ENCODE measurements at regions not wholly inside any gene's neighbourhood (a gene's known extent, or its start where the extent isn't known, plus 50 kb on each side); places are given as distances from the start of the nearest gene placed in this dataset.
"Not testable (repeated sequence)": the region's sequence is repeated elsewhere in the genome, so short reads cannot be mapped to it uniquely, and the experiment has no call there.

DNA sequence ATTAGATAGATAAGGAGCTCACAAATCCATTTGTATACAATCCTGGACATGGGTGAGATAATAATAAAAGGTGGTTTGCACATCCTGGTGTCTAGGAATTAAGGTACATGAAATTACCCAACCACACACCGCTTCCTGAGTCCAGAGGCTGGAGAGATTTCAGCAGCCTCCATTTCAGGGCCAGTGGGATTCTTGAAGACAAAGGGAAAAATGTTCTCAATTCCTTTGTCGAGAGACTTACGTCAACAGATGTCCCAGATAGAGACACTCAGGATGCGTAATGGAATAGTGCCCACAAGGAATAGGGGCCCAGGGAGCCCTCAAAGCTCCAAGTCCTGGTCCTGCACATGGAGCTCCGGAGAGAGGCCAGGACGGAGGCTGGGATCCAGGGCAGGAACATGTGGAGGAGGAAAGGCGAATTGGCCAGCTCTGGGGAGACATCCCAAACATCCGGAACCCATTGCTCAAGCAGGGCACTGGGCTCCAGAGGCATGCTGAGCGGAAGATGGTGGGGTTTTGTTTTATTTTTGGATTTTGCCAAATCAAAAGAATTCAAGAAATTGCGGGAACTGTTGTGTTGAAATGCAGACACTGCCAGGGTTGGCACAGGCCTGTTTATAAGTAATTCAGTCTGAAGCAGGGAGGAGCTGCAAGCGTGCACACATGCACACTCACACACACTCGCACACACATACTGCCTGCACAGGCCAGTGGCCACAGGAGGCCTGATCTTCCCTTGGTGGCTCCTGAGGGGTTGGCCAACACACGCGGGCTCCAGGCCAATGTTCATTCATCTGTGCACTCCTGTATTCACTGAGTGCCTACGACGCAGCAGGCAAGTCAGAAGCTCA is 97.2 kb downstream of the NOG start:
- no peak for DNase-seq

DNA sequence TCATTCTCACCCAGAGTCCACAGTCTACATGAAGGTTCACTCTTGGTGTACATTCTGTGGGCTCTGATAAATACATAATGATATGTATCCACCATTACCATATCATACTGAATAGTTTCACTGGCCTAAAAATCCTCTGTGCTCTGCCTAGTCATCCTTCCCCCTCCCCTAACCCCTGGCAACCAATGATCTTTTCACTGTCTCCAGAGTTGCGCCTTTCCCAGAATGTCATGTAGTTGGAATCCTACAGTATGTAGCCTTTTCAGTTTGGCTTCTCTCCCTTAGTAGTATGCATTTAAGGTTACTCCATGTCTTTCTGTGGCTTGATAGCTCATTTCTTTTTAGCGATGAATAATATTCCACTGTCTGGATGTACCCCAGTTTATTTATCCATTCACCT is 101.3 kb downstream of the NOG start:
- no peak for DNase-seq

DNA sequence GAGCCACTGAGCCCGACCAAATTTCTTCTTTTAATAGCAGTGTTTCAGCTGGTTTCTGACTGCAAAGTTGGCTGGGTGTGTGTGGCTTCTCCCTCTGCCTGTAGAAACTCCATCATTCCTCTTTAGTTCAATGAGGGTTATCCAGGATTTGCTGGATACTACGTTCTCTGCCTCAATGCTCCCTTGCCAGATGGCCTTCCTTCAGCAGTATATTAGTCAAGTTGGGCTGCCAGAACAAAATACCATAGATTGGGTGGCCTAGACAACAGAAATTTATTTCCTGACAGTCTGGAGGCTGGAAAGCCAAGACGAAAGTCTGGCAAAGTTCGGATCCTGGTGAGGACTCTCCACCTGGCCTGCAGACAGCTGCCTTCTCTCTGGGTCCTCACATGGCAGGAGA is 103.7 kb downstream of the NOG start:
- DNase-seq, result no peak

DNA sequence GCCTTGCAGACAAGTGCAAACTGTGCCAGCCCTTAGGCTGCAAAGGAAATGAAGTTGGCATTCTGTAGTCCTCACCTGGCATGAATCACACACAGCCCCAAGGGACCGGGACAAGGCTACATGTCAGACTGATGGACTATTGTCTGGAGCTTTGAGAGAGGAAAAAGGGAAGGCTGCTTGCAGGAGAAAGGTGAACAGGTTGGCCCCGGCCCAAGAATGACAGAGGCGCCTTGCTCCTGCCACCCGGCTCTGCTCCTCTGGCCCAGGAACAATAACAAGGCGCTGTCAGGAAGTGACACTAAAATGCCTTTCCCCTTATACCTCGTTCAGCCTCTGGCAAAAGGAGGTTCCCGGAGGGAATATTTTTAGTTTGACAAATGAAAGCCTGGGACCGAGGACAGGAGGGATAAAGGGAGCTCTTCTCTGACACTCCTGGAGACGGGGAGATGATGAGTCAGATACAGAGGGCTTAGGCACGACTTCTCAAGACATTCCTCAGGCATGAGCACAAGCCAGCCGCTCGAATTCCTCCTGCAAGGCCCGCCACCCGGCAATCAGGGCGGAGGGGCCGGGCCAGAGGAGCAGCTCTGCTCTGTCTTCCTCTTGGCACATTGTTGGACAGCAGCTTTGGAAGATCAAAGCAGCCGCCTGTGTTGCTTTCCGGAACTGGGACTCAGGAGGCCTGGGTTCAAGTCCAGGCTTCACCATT is 105.8 kb downstream of the NOG start:
- DNase-seq, result no peak

DNA sequence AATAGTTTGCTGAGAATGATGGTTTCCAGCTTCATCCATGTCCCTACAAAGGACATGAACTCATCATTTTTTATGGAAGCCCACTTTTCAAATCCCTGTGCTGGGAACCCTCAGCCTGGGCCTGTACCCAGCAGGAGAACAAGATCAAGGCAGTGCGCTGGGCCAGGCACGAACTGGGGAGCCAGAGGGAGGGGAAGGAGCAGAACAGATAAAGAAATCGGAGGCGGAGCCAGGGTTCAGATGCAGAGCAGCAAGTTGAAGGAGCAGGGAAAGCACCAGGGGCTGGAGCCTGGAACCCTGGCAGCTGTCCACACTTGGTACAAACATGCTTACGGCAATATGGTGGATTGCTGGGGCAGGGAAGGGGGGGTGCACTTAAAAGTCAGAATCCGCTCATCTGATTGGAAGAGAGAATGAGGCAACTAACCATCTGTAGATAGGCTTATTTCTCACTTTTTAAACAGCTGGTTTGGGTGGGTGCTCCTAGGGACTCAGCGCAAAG is 107.5 kb downstream of the NOG start:
- DNase-seq, result no peak

DNA sequence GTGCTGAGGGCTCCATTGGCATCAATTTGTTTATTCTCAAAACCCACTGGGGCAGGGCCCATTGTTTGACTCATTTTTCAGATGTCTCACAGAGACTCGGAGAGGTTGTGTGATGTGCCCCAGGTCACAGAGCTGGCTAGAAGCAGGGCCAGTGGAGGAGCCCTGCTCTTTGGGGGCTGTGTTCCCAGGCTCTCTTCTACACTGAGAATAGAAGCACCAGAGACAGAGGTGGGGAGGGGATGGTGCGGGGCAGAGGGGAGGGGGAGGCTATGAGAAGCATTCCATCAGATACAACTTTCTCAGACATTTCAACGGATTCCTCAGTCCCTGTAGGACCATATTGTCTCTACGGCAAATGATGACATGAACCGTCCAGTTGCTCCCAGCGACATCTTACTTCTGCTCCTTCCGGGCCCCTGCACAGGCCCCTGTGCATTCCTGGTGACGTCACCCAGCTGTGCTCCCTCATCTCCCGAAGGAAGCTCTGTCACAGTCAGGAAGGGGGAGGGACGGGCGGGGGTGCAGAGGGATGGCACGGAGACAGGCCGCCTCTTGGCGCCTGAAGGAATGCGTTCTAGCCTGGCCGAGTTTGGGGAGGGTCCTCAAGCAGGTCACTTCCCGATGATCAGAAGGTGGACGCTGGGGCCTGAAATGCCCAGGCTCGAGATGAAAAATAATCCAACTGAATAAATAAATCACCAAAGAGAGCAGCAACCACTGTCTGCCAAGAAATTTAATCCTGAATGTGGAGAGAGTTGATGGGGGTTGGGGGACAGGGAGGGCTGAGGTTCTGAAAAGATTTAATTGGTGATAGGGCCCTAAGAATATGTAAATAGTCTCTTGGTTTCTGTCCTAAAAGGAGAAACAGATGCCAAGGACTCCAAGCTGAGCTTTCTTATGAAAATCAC is 114.1 kb downstream of the NOG start:
- no peak for DNase-seq

DNA sequence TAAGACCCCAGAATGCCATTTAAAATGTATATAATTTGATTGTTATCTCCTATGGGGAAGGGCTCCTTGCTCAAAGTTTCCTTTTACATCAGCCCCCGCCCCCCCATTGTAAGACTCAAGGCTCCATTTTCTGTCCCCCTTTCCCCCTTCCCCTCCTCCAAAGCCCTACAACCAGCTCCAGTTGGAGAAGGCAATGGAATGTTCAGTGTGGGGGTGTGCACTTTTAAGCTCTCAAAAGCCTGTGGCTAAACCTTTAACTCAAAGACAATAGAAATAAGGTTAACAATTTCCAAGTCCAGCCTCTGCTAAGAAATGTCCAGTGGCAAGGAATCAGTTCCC is 114.7 kb downstream of the NOG start:
- no peak for DNase-seq

DNA sequence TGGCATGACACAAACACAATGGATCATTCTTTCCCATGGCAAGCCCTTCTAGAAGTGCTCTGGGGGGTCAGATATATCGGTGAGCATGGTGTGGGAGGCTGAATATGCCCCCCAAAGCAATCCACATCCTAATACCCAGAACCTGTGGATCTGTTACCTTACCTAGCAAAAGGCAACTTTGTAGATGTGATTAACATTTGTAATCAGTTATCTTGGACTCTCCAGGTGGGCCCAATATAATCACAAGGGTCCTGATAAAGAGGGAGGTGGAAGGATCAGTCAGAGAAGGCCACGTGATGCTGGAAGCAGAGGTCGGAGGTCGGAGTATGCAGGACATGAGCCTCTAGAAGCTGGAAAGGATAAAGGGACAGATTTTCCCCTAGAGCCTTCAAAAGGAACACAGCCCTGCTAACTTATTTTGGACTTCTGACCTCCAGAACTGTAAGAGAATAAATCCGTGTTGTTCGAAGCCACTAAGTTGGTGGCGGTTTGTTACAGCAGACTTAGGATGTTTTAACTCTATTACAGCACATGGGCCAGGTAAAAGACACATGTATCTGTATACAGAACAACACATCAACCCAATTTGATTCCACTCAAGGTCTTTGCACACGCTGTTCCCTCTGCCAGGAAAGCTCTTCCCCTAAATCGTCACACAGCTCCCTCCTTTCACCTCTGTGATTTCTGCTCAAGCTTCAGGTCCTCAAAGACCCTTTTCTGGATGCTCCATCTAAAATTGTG is 115.3 kb downstream of the NOG start:
- DNase-seq, result no peak

DNA sequence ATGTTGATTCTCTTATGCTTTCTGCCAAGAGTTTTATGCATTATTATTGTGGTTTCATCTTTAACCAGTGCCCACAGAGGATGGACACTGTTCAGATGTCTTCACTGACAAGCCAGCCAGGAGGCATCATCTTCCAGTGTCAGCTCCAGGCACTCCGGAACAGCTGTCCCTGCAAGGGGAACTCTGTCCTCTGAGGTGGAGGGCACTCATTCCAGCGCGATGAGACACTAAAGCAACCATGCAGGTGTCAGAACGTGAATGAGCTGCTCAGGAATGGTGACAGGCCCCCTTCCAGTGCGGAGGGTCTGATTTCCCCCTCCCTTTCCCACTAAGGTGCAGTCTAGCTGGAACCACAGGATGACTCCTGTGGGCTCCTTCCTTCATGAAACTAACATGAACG is 117.5 kb downstream of the NOG start:
- no peak for DNase-seq

DNA sequence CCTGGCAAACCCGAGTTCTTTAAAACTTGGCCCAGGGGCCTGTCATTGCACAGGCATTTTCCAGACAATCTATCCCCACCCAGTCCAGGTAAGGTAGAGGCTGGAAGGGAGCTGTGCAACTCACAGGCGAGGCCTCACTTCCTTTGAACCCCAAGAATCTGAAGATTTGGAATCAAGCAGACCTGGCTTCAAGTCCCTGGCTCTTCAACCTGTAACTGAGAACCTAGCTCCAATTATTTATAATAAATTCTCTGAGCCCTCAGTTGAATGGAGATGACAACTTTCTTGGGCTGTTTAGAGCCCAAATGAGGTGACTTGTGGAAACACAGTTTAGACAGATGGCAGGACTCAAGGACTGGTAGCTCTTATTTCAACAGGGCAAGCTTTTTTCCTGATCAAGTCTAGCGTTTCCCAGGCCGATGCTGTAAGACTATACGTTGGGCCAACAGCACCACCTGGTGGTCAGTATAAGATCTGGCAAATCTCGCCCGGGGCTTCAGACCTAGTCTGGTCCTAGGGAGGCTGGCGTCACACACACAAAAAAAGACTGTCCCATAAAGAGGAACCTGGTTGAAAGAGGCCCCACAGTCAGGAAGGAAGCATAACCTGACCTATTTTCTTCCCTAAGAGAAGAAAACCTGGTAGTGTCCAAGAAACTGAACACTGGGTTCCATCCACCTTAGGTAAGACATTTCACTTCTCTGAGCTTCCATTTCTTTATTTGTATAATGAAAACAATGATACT is 117.9 kb downstream of the C17orf67 start:
- DNase-seq, result peak; percentile 47

DNA sequence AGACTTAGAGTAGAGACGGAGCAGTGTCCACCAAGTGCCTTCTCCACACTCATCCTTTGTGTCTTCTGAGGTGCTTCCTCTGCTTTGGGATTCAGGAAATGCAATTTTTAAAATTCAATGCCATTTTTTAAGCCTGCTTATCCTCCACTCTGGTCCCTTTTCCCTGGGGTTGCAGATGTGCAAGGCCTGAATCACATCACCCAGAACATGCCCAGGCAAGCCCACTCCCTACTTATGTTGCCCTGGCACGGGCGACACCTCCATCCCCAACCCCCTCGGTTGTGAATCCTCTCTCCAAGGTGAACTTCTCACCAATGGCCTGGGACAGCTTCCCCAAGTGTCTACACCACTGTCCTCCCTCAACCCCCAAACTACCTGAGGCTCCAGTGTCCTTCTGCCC is 116.2 kb downstream of the C17orf67 start:
- no peak for DNase-seq

DNA sequence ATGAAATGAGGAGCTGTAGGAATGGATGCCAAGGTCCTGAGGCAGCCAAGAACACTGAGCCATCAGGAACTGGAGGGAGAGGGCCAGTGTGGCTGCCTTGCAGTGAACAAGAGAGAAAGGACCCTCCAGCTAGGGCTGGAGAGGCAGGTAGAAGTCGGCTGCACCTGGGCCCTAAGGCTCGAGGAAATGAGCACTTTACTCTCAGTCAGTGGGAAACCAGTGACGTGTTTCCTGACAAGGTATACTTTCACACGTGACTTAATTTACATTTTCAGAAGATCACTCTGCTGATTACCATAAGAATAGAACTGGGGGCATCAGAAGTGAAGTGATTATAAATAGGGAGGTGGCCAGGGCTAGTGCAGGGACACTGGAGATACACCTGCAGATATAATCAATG is 115.2 kb downstream of the C17orf67 start:
- DNase-seq, result no peak

DNA sequence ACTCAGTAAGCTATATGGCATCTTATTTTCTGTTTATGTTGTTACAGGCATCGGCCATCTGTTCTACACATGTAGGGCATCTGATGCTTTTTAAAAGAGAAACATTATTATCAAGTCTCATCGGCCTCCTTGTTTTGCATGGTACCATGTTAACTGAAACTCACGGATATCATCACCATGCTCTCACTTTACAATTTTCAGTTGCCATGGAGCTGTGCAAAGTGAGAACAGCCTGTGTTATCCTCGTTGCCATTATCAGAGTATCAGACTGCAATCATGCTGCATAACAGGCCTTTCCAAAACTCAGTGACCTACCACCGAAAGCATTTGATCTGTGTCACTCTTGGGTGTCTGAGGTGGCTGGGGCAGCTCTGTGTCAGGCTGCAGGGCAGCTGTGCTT is 110.3 kb downstream of the C17orf67 start:
- no peak for DNase-seq

DNA sequence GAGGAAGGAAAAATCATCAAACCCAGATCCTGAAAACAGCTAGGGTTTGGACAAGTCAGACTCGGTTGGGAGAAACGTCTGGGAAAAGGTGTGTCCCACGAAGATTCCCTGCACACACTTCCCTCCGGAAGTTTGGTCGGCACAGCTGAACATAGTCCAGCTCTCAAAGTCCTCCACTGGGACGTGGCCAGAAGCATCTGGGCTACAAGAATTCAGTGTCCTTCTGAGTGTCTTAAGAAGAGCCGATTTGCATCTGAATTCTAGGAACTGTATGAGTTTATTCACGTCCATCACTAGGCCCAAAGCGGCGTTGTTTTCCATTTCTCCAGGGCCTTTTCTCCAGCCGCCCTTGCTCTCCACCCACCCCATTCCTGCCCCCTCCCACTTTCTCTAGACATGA is 109.1 kb downstream of the C17orf67 start:
- no peak for DNase-seq

DNA sequence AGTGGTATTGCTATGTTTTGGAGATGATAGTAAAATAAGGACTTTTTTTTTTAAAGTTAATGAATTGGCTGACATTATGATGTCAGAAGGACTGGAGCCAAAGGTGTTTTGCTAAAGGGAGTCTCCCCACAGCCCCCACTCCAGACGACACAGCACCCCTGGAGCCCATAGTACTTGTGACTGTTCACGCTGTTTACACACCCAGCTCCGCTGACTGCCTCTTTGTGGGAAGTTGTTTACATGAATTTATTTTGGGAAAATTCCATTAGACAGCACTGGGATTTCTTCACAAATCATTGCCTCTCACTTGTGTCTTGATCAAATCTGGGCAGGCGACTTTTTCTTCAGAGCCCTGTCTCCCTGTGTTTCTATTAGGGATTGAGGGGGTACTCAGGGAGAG is 108.6 kb downstream of the C17orf67 start:
- DNase-seq, result no peak

DNA sequence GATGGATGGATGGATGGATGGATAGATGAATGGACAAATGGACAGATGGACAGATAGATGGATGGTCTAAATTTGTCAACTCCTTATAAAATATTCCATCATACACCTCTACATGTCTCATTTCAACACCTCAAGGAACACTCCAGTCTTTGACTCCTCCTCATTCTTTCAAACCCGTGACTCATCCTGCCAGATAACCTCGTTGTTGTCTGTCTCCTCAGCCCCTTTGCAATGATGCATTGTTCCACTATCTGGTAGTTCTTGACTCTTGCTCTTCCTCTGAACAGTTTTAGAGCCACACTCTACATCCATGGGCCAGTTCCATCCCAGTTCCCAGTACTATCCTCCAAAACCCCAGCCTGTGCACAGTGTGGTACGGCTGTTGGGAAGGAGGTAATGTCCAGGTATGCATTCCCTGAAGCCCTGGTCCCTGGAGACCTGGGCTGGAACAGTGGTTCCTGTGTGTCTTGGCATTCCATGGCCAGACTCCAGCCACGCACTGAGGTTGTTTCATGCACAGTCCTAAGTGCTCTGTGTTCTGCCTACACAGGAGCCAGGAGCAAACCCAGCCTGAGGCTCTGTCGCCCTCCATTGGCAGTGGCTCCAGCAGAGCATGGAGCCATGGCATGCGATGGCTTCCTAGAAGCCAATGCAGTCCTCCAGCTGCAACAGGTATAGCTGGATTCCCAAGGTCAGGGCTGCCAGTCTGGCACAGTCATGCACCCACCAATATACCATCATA is 105.7 kb downstream of the C17orf67 start:
- no peak for DNase-seq

DNA sequence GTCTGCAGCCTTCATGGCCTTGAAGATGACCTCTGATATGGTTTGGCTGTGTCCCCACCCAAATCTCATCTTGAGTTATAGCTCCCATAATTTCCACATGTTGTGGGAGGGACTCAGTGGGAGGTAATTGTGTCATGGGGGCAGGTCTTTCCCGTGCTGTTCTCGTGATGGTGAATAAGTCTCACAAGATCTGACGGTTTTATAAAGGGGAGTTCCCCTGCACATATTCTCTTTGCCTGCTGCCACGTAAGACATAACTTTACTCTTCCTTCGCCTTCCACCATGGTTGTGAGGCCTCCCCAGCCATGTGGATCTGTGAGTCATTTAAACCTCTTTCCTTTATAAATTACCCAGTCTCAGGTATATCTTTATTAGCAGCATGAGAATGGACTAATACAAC is 102.6 kb downstream of the C17orf67 start:
- not testable (repeated sequence) for DNase-seq

DNA sequence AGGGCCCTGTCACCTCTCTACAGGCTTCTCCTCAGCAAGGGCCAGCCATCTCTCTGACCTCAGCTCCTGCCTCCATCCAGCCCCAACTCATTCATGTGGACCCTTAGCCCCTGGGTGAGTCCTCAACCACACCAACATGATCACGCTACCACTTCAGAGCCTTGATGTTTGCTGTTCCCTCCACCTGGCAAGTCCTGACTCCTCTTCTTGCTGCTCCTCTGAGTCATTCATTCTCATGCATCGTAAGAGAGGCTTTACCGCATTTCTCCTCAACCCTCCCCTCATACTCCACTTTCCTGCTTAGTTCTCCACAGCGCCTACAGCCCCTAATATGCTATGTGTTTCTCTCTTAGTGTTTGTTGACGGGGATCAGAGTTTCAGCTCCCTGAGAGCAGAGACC is 99.9 kb downstream of the C17orf67 start:
- DNase-seq, result no peak

DNA sequence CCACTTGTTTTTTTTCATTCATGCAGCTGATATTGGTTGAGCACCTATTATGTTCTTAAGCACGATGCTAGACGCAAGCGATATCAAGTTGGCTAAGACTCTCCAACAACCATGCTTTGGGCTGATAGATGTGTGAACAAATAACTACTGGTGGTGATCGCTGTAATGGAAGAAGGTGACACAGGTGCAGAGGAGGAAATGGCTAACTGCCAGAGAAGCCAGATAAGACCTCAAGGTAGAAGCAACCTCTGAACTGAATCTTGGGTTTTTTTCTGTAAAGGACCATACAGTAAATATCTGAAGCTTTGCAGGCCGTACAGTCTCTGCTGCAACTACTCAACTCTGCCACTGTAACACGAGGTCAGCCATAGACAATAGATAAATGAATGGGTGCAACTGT is 97.9 kb downstream of the C17orf67 start:
- DNase-seq, result no peak

DNA sequence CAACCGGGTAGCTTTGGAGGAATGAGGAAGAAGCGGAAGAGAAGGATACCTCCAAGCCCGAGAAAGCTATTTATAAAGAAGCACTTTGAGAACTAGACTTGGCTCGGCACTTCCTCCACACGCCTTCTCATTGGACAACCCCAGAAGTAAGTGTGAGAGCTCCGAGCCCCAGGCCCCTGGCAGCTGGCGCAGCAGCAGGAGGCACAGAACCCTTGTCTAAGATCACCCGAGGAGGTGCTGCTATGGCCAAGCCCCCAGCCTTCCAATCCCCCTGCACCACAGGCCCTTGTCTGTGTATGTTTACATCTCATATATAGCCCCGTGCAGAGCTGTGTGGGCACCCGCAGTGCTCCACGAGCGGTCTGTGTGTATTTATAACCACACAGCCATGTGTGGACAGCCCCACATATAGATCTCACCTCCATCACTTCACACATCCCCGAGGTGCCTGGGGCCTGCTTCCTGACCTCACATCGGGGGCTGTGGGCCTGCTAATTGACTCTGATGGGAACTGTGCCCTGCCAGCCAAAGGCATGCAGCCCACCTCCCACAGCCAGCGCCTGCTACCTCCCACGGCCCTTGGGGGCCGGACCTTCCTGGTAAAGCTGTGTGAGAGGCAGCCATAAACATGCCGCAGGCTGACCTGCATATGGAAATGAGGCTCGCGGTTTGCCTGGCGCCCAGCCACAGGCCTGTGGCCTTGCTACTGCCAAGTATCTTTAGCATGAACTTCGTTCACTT is 96.1 kb downstream of the C17orf67 start:
- no peak for DNase-seq

Measured in NCI-H748 treated with DMSO at 0.1 percent for 48 hours (cell line).